ENCODE measurements at regions not wholly inside any gene's neighbourhood (a gene's known extent, or its start where the extent isn't known, plus 50 kb on each side); places are given as distances from the start of the nearest gene placed in this dataset.

- DNase-seq (ENCODE audit: low spot score) = no peak
Measured at GRCh38 chr18:68147728-68148127, 567.2 kb downstream of the TMX3 start.

GRCh38 chr18:68121826-68122225 is 593.1 kb downstream of the TMX3 start:
- no peak for DNase-seq (ENCODE audit: low spot score)

GRCh38 chr18:68121308-68121707 is 593.6 kb downstream of the TMX3 start:
- DNase-seq (ENCODE audit: low spot score) = no peak

GRCh38 chr18:68114989-68115388 is 598.5 kb upstream of the DSEL start:
- DNase-seq (ENCODE audit: low spot score) = no peak

- DNase-seq (ENCODE audit: low spot score) = no peak
Measured at GRCh38 chr18:68104036-68104435, 587.5 kb upstream of the DSEL start.

GRCh38 chr18:68103561-68103960 is 587.0 kb upstream of the DSEL start:
- no peak for DNase-seq (ENCODE audit: low spot score)

- no peak for DNase-seq (ENCODE audit: low spot score)
Measured at GRCh38 chr18:68102117-68102516, 585.6 kb upstream of the DSEL start.

- DNase-seq (ENCODE audit: low spot score) = no peak
Measured at GRCh38 chr18:68098655-68099054, 582.1 kb upstream of the DSEL start.

- DNase-seq (ENCODE audit: low spot score) = no peak
Measured at GRCh38 chr18:68086481-68086880, 570.0 kb upstream of the DSEL start.

- no peak for DNase-seq (ENCODE audit: low spot score)
Measured at GRCh38 chr18:68085251-68085650, 568.7 kb upstream of the DSEL start.

- DNase-seq (ENCODE audit: low spot score) = no peak
Measured at GRCh38 chr18:68083776-68084175, 567.3 kb upstream of the DSEL start.

- DNase-seq (ENCODE audit: low spot score) = no peak
Measured at GRCh38 chr18:68083131-68083530, 566.6 kb upstream of the DSEL start.

GRCh38 chr18:68072744-68073143 is 556.2 kb upstream of the DSEL start:
- no peak for DNase-seq (ENCODE audit: low spot score)

GRCh38 chr18:68060871-68061270 is 544.4 kb upstream of the DSEL start:
- no peak for DNase-seq (ENCODE audit: low spot score)

GRCh38 chr18:68056936-68057335 is 540.4 kb upstream of the DSEL start:
- no peak for DNase-seq (ENCODE audit: low spot score)

GRCh38 chr18:68054669-68055068 is 538.1 kb upstream of the DSEL start:
- no peak for DNase-seq (ENCODE audit: low spot score)

- no peak for DNase-seq (ENCODE audit: low spot score)
Measured at GRCh38 chr18:68053290-68053689, 536.8 kb upstream of the DSEL start.

GRCh38 chr18:68041327-68041726 is 524.8 kb upstream of the DSEL start:
- no peak for DNase-seq (ENCODE audit: low spot score)

- no peak for DNase-seq (ENCODE audit: low spot score)
Measured at GRCh38 chr18:68040198-68040597, 523.7 kb upstream of the DSEL start.

GRCh38 chr18:68035774-68036522 is 519.4 kb upstream of the DSEL start:
- DNase-seq (ENCODE audit: low spot score) = no peak

- DNase-seq (ENCODE audit: low spot score) = no peak
Measured at GRCh38 chr18:68034296-68034695, 517.8 kb upstream of the DSEL start.

GRCh38 chr18:68033466-68033865 is 516.9 kb upstream of the DSEL start:
- DNase-seq (ENCODE audit: low spot score) = no peak

- DNase-seq (ENCODE audit: low spot score) = no peak
Measured at GRCh38 chr18:68024716-68025115, 508.2 kb upstream of the DSEL start.

GRCh38 chr18:68017385-68017784 is 500.9 kb upstream of the DSEL start:
- no peak for DNase-seq (ENCODE audit: low spot score)

Measured in mesenteric fat pad (tissue), 1 donor.